ENCODE measurements at regions not wholly inside any gene's neighbourhood (a gene's known extent, or its start where the extent isn't known, plus 50 kb on each side); places are given as distances from the start of the nearest gene placed in this dataset.

- Mint-ChIP-seq H3K4me3 (ENCODE audit: low read depth, unreplicated experiment) (no peak overlapping the region), H3K9me3 (ENCODE audit: low read depth, unreplicated experiment) (no peaks in the 10 kb centered on the region), H3K4me1 (ENCODE audit: low read depth, unreplicated experiment) (no peaks in the 10 kb centered on the region), H3K36me3 (ENCODE audit: insufficient read depth, unreplicated experiment) (no peaks in the 10 kb centered on the region), H3K27ac (ENCODE audit: unreplicated experiment) (no peak overlapping the region), H3K27me3 (ENCODE audit: unreplicated experiment) (peaks cover 56% of the 10 kb centered on the region)
- CTCF ChIA-PET, result no interaction called here
- intact Hi-C loops (cut with micrococcal nuclease; ENCODE audit: unreplicated experiment), result no loop called here
- no TSS peak for BruUV-seq (replicated peaks)
- TF ChIP-seq CTCF (IDR thresholded peaks at IDR 0.05; ENCODE audit: unreplicated experiment), result no peak
- DNase-seq, result no peak
Measured at GRCh38 chr3:13766128-13766527, 113.7 kb downstream of the WNT7A start.

- Mint-ChIP-seq H3K27ac (ENCODE audit: unreplicated experiment) (no peak overlapping the region), H3K4me3 (ENCODE audit: low read depth, unreplicated experiment) (no peak overlapping the region), H3K4me1 (ENCODE audit: low read depth, unreplicated experiment) (no peaks in the 10 kb centered on the region), H3K9me3 (ENCODE audit: low read depth, unreplicated experiment) (no peaks in the 10 kb centered on the region), H3K36me3 (ENCODE audit: insufficient read depth, unreplicated experiment) (no peaks in the 10 kb centered on the region), H3K27me3 (ENCODE audit: unreplicated experiment) (peaks cover 76% of the 10 kb centered on the region)
- BruUV-seq (replicated peaks), result no TSS peak
- intact Hi-C loops (cut with micrococcal nuclease; ENCODE audit: unreplicated experiment), result no loop called here
- no peak for DNase-seq
- no peak for TF ChIP-seq CTCF (IDR thresholded peaks at IDR 0.05; ENCODE audit: unreplicated experiment)
- CTCF ChIA-PET, result no interaction called here
Measured at GRCh38 chr3:13764161-13764560, 115.7 kb downstream of the WNT7A start.

- Mint-ChIP-seq H3K4me3 (ENCODE audit: low read depth, unreplicated experiment) (no peak overlapping the region), H3K4me1 (ENCODE audit: low read depth, unreplicated experiment) (no peaks in the 10 kb centered on the region), H3K9me3 (ENCODE audit: low read depth, unreplicated experiment) (no peaks in the 10 kb centered on the region), H3K27ac (ENCODE audit: unreplicated experiment) (no peak overlapping the region), H3K27me3 (ENCODE audit: unreplicated experiment) (peaks cover 89% of the 10 kb centered on the region), H3K36me3 (ENCODE audit: insufficient read depth, unreplicated experiment) (no peaks in the 10 kb centered on the region)
- no peak for DNase-seq
- CTCF ChIA-PET, result no interaction called here
- intact Hi-C loops (cut with micrococcal nuclease; ENCODE audit: unreplicated experiment), result no loop called here
- TF ChIP-seq CTCF (IDR thresholded peaks at IDR 0.05; ENCODE audit: unreplicated experiment), result no peak
- BruUV-seq (replicated peaks), result no TSS peak
Measured at GRCh38 chr3:13762906-13763305, 117.0 kb downstream of the WNT7A start.

GRCh38 chr3:13750731-13751130, 129.1 kb downstream of the WNT7A start:
- H3K27ac Mint-ChIP-seq (ENCODE audit: unreplicated experiment), result no peak overlapping the region
- H3K36me3 Mint-ChIP-seq (ENCODE audit: insufficient read depth, unreplicated experiment), result no peaks in the 10 kb centered on the region
- CTCF ChIA-PET, result no interaction called here
- intact Hi-C loops (cut with micrococcal nuclease; ENCODE audit: unreplicated experiment), result no loop called here
- no peak for DNase-seq
- no peak overlapping the region for H3K4me3 Mint-ChIP-seq (ENCODE audit: low read depth, unreplicated experiment)
- H3K27me3 Mint-ChIP-seq (ENCODE audit: unreplicated experiment), result peaks cover 31% of the 10 kb centered on the region
- TF ChIP-seq CTCF (IDR thresholded peaks at IDR 0.05; ENCODE audit: unreplicated experiment), result no peak
- no peaks in the 10 kb centered on the region for H3K9me3 Mint-ChIP-seq (ENCODE audit: low read depth, unreplicated experiment)
- H3K4me1 Mint-ChIP-seq (ENCODE audit: low read depth, unreplicated experiment), result no peaks in the 10 kb centered on the region
- BruUV-seq (replicated peaks), result no TSS peak

GRCh38 chr3:13750215-13750614, 129.7 kb downstream of the WNT7A start:
- H3K4me3 Mint-ChIP-seq (ENCODE audit: low read depth, unreplicated experiment), result no peak overlapping the region
- intact Hi-C loops (cut with micrococcal nuclease; ENCODE audit: unreplicated experiment), result no loop called here
- H3K4me1 Mint-ChIP-seq (ENCODE audit: low read depth, unreplicated experiment), result no peaks in the 10 kb centered on the region
- DNase-seq, result no peak
- peaks cover 31% of the 10 kb centered on the region for H3K27me3 Mint-ChIP-seq (ENCODE audit: unreplicated experiment)
- no peak for TF ChIP-seq CTCF (IDR thresholded peaks at IDR 0.05; ENCODE audit: unreplicated experiment)
- H3K36me3 Mint-ChIP-seq (ENCODE audit: insufficient read depth, unreplicated experiment), result no peaks in the 10 kb centered on the region
- CTCF ChIA-PET, result interaction anchor here (0.6 kb wide), 1 partner anchor 341 kb away, joined by 3 read pairs; no protein-coding TSS in a partner anchor
- H3K9me3 Mint-ChIP-seq (ENCODE audit: low read depth, unreplicated experiment), result no peaks in the 10 kb centered on the region
- no peak overlapping the region for H3K27ac Mint-ChIP-seq (ENCODE audit: unreplicated experiment)
- no TSS peak for BruUV-seq (replicated peaks)
